CD14-positive monocyte (primary cell): ENCODE measurements at regions not wholly inside any gene's neighbourhood (a gene's known extent, or its start where the extent isn't known, plus 50 kb on each side); places are given as distances from the start of the nearest gene placed in this dataset.

Source experiments
- DNase-seq, 3 donors: peaks; one replicate each; pipeline ENCODE4 v3.0.0-alpha.2; 2011 to 2022
- H2AFZ ChIP-seq: 2 replicates; pipeline ENCODE4 v1.6.0; 2012; ENCODE audit warnings: mild to moderate bottlenecking, low read depth, low read length, inconsistent platforms; ENCODE audit not compliant: insufficient read depth, poor library complexity, severe bottlenecking
- H3K27ac ChIP-seq, 2 donors: 1 replicate in 1 of 2; 2 replicates in 1 of 2; pipeline ENCODE4 v1.5.1; 2012 to 2013; ENCODE audit warnings: low read length in 2 of 2, control low read depth in 1 of 2, inconsistent platforms in 1 of 2, low read depth in 1 of 2, mild to moderate bottlenecking in 1 of 2
- H3K27me3 ChIP-seq, 2 donors: one replicate each; pipeline versions ENCODE4 v1.6.0 to v1.6.1; 2011 to 2013; ENCODE audit warnings: low read length in 2 of 2; ENCODE audit not compliant: control insufficient read depth in 2 of 2, insufficient read depth in 2 of 2
- H3K36me3 ChIP-seq, 2 donors: replicated peaks in 1 of 2; 1 replicate in 1 of 2; 2 replicates in 1 of 2; pipeline versions ENCODE4 v1.5.1 to v1.6.1; 2012 to 2013; ENCODE audit warnings: low read length in 2 of 2, control low read depth in 1 of 2, inconsistent platforms in 1 of 2, mild to moderate bottlenecking in 1 of 2; ENCODE audit not compliant: insufficient read depth in 2 of 2, control insufficient read depth in 1 of 2
- H3K4me1 ChIP-seq, 2 donors: 1 replicate in 1 of 2; 2 replicates in 1 of 2; pipeline versions ENCODE4 v1.5.1 to v1.6.1; 2012 to 2013; ENCODE audit warnings: low read length in 2 of 2, control low read depth in 1 of 2, inconsistent platforms in 1 of 2, mild to moderate bottlenecking in 1 of 2, moderate library complexity in 1 of 2; ENCODE audit not compliant: insufficient read depth in 2 of 2, control insufficient read depth in 1 of 2
- H3K4me2 ChIP-seq: replicated peaks from 2 replicates; pipeline ENCODE3; 2012; ENCODE audit warnings: low read length, moderate library complexity, mild to moderate bottlenecking; ENCODE audit not compliant: poor library complexity, severe bottlenecking; ENCODE audit errors: extremely low read depth
- H3K4me3 ChIP-seq, 3 experiments: fragments of 200-600 bp in 1 of 3; sonication (generic) in 1 of 3; replicated peaks in 1 of 3; 1 replicate in 2 of 3; 2 replicates in 1 of 3; pipeline ENCODE4 v1.5.1; 2011 to 2013; ENCODE audit warnings: low read length in 3 of 3, mild to moderate bottlenecking in 3 of 3, control low read depth in 2 of 3, low read depth in 2 of 3, inconsistent platforms in 1 of 3, moderate library complexity in 1 of 3
- H3K79me2 ChIP-seq: 2 replicates; pipeline ENCODE4 v1.6.0; 2012; ENCODE audit warnings: mild to moderate bottlenecking, control low read depth, inconsistent platforms, low read length, moderate library complexity; ENCODE audit not compliant: insufficient read depth
- H3K9ac ChIP-seq: 2 replicates; pipeline ENCODE4 v1.6.0; 2017; ENCODE audit warnings: low read length, mild to moderate bottlenecking; ENCODE audit not compliant: insufficient read depth, poor library complexity, severe bottlenecking
- H3K9me3 ChIP-seq, 2 donors: replicated peaks in 1 of 2; 1 replicate in 1 of 2; 2 replicates in 1 of 2; pipeline versions ENCODE4 v1.5.1 to v1.6.1; 2012 to 2013; ENCODE audit warnings: low read length in 2 of 2, control low read depth in 1 of 2; ENCODE audit not compliant: control insufficient read depth in 1 of 2, insufficient read depth in 1 of 2
- H4K20me1 ChIP-seq: 2 replicates; pipeline ENCODE4 v1.6.0; 2012; ENCODE audit warnings: mild to moderate bottlenecking, low read length, control low read depth, moderate library complexity; ENCODE audit not compliant: insufficient read depth
- H3K27ac Mint-ChIP-seq, 7 donors: one replicate each; pipeline ENCODE4 v1.8.0; 2020; ENCODE audit warnings: mild to moderate bottlenecking in 7 of 7, mixed read lengths in 7 of 7, moderate library complexity in 6 of 7, inconsistent platforms in 2 of 7
- H3K27me3 Mint-ChIP-seq, 3 donors: one replicate each; pipeline ENCODE4 v1.8.0; 2021 to 2022; ENCODE audit warnings: low read depth in 3 of 3, mild to moderate bottlenecking in 3 of 3, mixed read lengths in 3 of 3, moderate library complexity in 3 of 3, inconsistent platforms in 1 of 3
- H3K36me3 Mint-ChIP-seq, 2 donors: one replicate each; pipeline ENCODE4 v1.8.0; 2020; ENCODE audit warnings: mixed read lengths in 2 of 2, inconsistent platforms in 1 of 2, mild to moderate bottlenecking in 1 of 2
- H3K4me1 Mint-ChIP-seq: one replicate; pipeline ENCODE4 v1.8.0; 2020; ENCODE audit warnings: mild to moderate bottlenecking, mixed read lengths
- H3K4me3 Mint-ChIP-seq, 2 donors: one replicate each; pipeline ENCODE4 v1.8.0; 2020; ENCODE audit warnings: mild to moderate bottlenecking in 2 of 2, mixed read lengths in 2 of 2, moderate library complexity in 1 of 2
- H3K9me3 Mint-ChIP-seq, 7 donors: one replicate each; pipeline ENCODE4 v1.8.0; 2020 to 2022; ENCODE audit warnings: mixed read lengths in 7 of 7, mild to moderate bottlenecking in 6 of 7, moderate library complexity in 6 of 7, inconsistent platforms in 2 of 7
- CTCF ChIP-seq: fragments of 200-600 bp; IDR thresholded peaks from one replicate; pipeline ENCODE4 v1.8.0; 2022; ENCODE audit warnings: antibody characterized with exemption, mild to moderate bottlenecking
- WGBS: methylation state at CpG from one replicate; pipeline ENCODE4 v1.1.5; 2013; ENCODE audit warnings: missing lambda C conversion rate; ENCODE audit not compliant: insufficient coverage; 5-methylcytosine and 5-hydroxymethylcytosine counted together
- intact Hi-C, 2 donors: fragments of 100-400 bp; cut with micrococcal nuclease; formaldehyde crosslinking; loops; one replicate each; pipeline versions ENCODE4 v1.15.0 to v1.15.1; 2023

DNA sequence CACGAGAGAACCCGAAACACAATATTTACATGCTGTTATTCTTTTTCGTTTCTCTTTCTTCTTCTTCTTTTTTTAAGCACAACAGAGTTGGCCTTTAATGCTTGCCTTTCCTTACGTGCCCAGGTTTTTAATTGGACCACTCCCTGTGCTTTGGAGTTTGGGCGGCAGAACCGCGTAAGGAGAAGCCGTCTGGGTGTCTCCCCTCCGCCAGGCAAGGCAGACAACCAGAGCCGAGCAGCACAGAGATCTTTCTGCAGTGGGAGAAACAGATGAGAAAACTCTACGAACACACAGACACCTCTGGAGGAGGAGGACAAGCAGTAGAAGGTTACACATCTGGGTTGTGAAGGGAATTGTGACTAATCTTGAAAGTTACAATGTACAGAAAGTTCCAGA, 150.0 kb upstream of the UBL3 start:
- H3K27me3 ChIP-seq = no peaks in the 10 kb centered on the region
- no peak overlapping the region for H3K4me3 Mint-ChIP-seq
- intact Hi-C loops = no loop called here

GRCh38 chr13:29999492-30000369, 149.3 kb upstream of the UBL3 start:
- intact Hi-C loops = no loop called here
- no peaks in the 10 kb centered on the region for H4K20me1 ChIP-seq
- no peak overlapping the region for H2AFZ ChIP-seq
- no peaks in the 10 kb centered on the region for H3K27me3 ChIP-seq
- no peaks in the 10 kb centered on the region for H3K36me3 ChIP-seq
- Mint-ChIP-seq H3K27me3 (peaks cover 0 to 4% (median 4%) of the 10 kb centered on the region in 3 donors), H3K27ac (no peak overlapping the region), H3K4me1 (peaks cover 6% of the 10 kb centered on the region), H3K36me3 (no peaks in the 10 kb centered on the region), H3K4me3 (no peak overlapping the region), H3K9me3 (peaks cover 0 to 3% (median 0%) of the 10 kb centered on the region in 7 donors)
- no peak for DNase-seq
- TF ChIP-seq CTCF = no peak
- H3K9me3 ChIP-seq = no peaks in the 10 kb centered on the region
- peaks cover 0 to 4% of the 10 kb centered on the region in 2 donors for H3K4me1 ChIP-seq
- H3K79me2 ChIP-seq = no peaks in the 10 kb centered on the region
- H3K27ac ChIP-seq = no peak overlapping the region
- H3K9ac ChIP-seq = no peak overlapping the region
- 96% methylated on average over 13 of the region's 18 CpGs for WGBS
- H3K4me2 ChIP-seq = no peak overlapping the region
- H3K4me3 ChIP-seq = no peak overlapping the region

More for the DNA sequence above, 150.0 kb upstream of the UBL3 start:
- H3K27ac Mint-ChIP-seq = no peak overlapping the region
- peaks cover 2 to 4% (median 2%) of the 10 kb centered on the region in 3 donors for H3K27me3 Mint-ChIP-seq
- H3K36me3 Mint-ChIP-seq = no peaks in the 10 kb centered on the region
- no peaks in the 10 kb centered on the region for H3K9me3 ChIP-seq
- TF ChIP-seq CTCF = no peak
- no peak for DNase-seq
- no peak overlapping the region for H3K27ac ChIP-seq
- H3K4me1 ChIP-seq = peaks cover 0 to 4% of the 10 kb centered on the region in 2 donors
- H3K4me3 ChIP-seq = no peak overlapping the region
- 95% methylated on average over 9 of the region's 11 CpGs for WGBS
- H3K9me3 Mint-ChIP-seq = peaks cover 0 to 3% (median 0%) of the 10 kb centered on the region in 7 donors
- H3K36me3 ChIP-seq = no peaks in the 10 kb centered on the region
- no peaks in the 10 kb centered on the region for H4K20me1 ChIP-seq
- no peak overlapping the region for H3K9ac ChIP-seq
- H3K4me2 ChIP-seq = no peak overlapping the region
- no peaks in the 10 kb centered on the region for H3K79me2 ChIP-seq
- H2AFZ ChIP-seq = no peak overlapping the region
- H3K4me1 Mint-ChIP-seq = peaks cover 6% of the 10 kb centered on the region
